ENCODE measurements at regions not wholly inside any gene's neighbourhood (a gene's known extent, or its start where the extent isn't known, plus 50 kb on each side); places are given as distances from the start of the nearest gene placed in this dataset.

GRCh38 chr7:34341326-34341725 lies 316.7 kb upstream of the NPSR1 start:
- TF ChIP-seq POLR2A (IDR thresholded peaks at IDR 0.05; ENCODE audit: low read depth, low read length) (no peak), TAF1 (IDR thresholded peaks at IDR 0.05; ENCODE audit: borderline replicate concordance, low read depth, low read length) (no peak), POLR2AphosphoS5 (IDR thresholded peaks at IDR 0.05; ENCODE audit: low read depth, low read length) (no peak)

Data from GM12892 (cell line).